GDM1 (cell line): ENCODE measurements at regions not wholly inside any gene's neighbourhood (a gene's known extent, or its start where the extent isn't known, plus 50 kb on each side); places are given as distances from the start of the nearest gene placed in this dataset.

ENCODE experiments used
- DNase-seq: peaks from one replicate; lab custom pipeline; 2025; lab: John Stamatoyannopoulos, UW

GRCh38 chr13:64917566-64917965 is 2312.6 kb downstream of the PCDH9 start:
- no peak for DNase-seq

- no peak for DNase-seq
Observed at GRCh38 chr13:64912141-64912540, 2318.0 kb downstream of the PCDH9 start.

- DNase-seq, result no peak
Observed at GRCh38 chr13:64910096-64910495, 2320.0 kb downstream of the PCDH9 start.

GRCh38 chr13:64909184-64909583 is 2321.0 kb downstream of the PCDH9 start:
- DNase-seq, result no peak

GRCh38 chr13:64900039-64900438 is 2330.1 kb downstream of the PCDH9 start:
- DNase-seq, result no peak

GRCh38 chr13:64884976-64885375 is 2345.2 kb downstream of the PCDH9 start:
- no peak for DNase-seq

GRCh38 chr13:64877176-64877575 is 2353.0 kb downstream of the PCDH9 start:
- no peak for DNase-seq

GRCh38 chr13:64871742-64872141 is 2358.4 kb downstream of the PCDH9 start:
- no peak for DNase-seq

- DNase-seq, result no peak
Observed at GRCh38 chr13:64869539-64869938, 2360.6 kb downstream of the PCDH9 start.

- no peak for DNase-seq
Observed at GRCh38 chr13:64867856-64868255, 2362.3 kb downstream of the PCDH9 start.

GRCh38 chr13:64866331-64866730 is 2363.8 kb downstream of the PCDH9 start:
- DNase-seq, result no peak

GRCh38 chr13:64855506-64855905 is 2374.6 kb downstream of the PCDH9 start:
- no peak for DNase-seq

GRCh38 chr13:64850017-64850416 is 2380.1 kb downstream of the PCDH9 start:
- no peak for DNase-seq

- DNase-seq, result no peak
Observed at GRCh38 chr13:64849196-64849595, 2380.9 kb downstream of the PCDH9 start.

- DNase-seq, result no peak
Observed at GRCh38 chr13:64847767-64848166, 2382.4 kb downstream of the PCDH9 start.

GRCh38 chr13:64845110-64845509 is 2385.0 kb downstream of the PCDH9 start:
- no peak for DNase-seq

- no peak for DNase-seq
Observed at GRCh38 chr13:64819081-64819480, 2411.1 kb downstream of the PCDH9 start.

GRCh38 chr13:64817691-64818090 is 2412.4 kb downstream of the PCDH9 start:
- DNase-seq, result no peak

GRCh38 chr13:64810750-64811149 is 2419.4 kb downstream of the PCDH9 start:
- no peak for DNase-seq

- no peak for DNase-seq
Observed at GRCh38 chr13:64808704-64809103, 2421.4 kb downstream of the PCDH9 start.

- DNase-seq, result no peak
Observed at GRCh38 chr13:64801768-64802167, 2428.4 kb downstream of the PCDH9 start.

GRCh38 chr13:64798422-64798821 is 2431.7 kb downstream of the PCDH9 start:
- DNase-seq, result no peak

GRCh38 chr13:64793592-64793991 is 2436.5 kb downstream of the PCDH9 start:
- DNase-seq, result no peak

GRCh38 chr13:64793131-64793530 is 2437.0 kb downstream of the PCDH9 start:
- no peak for DNase-seq

GRCh38 chr13:64791373-64791772 is 2438.8 kb downstream of the PCDH9 start:
- DNase-seq, result no peak
